HEK293 (cell line): ENCODE measurements at regions not wholly inside any gene's neighbourhood (a gene's known extent, or its start where the extent isn't known, plus 50 kb on each side); places are given as distances from the start of the nearest gene placed in this dataset.

Experiments used
- CTCF ChIA-PET: fragments of 350-600 bp; formaldehyde crosslinking; extraction: SDS; loops from one replicate; lab custom pipeline; 2021; ENCODE audit warnings: antibody characterized with exemption; lab: Yijun Ruan, JAX
- POLR2A ChIA-PET: fragments of 300-600 bp; formaldehyde crosslinking; extraction: SDS; loops from one replicate; lab custom pipeline; 2020; ENCODE audit warnings: antibody characterized with exemption, inconsistent platforms; lab: Yijun Ruan, JAX
- H3K27ac ChIP-seq: fragments of 200-500 bp; sonication (Bioruptor generic); 2 replicates; pipeline ENCODE4 v1.5.1; 2014; ENCODE audit warnings: low read depth, low read length, control low read depth, inconsistent platforms; ENCODE audit errors: extremely low read depth
- H3K36me3 ChIP-seq, 2 experiments: fragments of 200-500 bp in 1 of 2; sonication (Bioruptor generic) in 1 of 2; 1 replicate in 1 of 2; 2 replicates in 1 of 2; pipeline ENCODE4 v1.5.1; 2014 to 2017; ENCODE audit warnings: inconsistent platforms in 2 of 2, low read length in 2 of 2; ENCODE audit not compliant: control insufficient read depth in 2 of 2, insufficient read depth in 1 of 2
- H3K4me1 ChIP-seq: fragments of 200-500 bp; sonication (Bioruptor generic); 2 replicates; pipeline ENCODE4 v1.5.1; 2014; ENCODE audit warnings: mild to moderate bottlenecking, low read length, inconsistent platforms; ENCODE audit not compliant: control insufficient read depth, insufficient read depth
- H3K4me3 ChIP-seq: 2 replicates; pipeline ENCODE4 v1.5.1; 2011; ENCODE audit warnings: low read depth, mild to moderate bottlenecking, control low read depth, low read length, moderate library complexity
- H3K9me3 ChIP-seq: fragments of 200-500 bp; sonication (Bioruptor generic); 2 replicates; pipeline ENCODE4 v1.5.1; 2014; ENCODE audit warnings: low read depth, low read length, inconsistent platforms; ENCODE audit not compliant: control insufficient read depth, insufficient read depth
- ELK4 ChIP-seq: IDR thresholded peaks from 2 replicates; pipeline ENCODE4 v1.6.1; 2011; ENCODE audit warnings: mild to moderate bottlenecking, low read depth, low read length, borderline replicate concordance
- GFI1B ChIP-seq: fragments of 450-650 bp; formaldehyde crosslinking; IDR thresholded peaks from 2 replicates; pipeline ENCODE4 v1.5.1; 2016; ENCODE audit warnings: missing biosample characterization, missing genetic modification characterization
- PRDM2 ChIP-seq: fragments of 450-650 bp; formaldehyde crosslinking; IDR thresholded peaks from 2 replicates; pipeline ENCODE4 v1.5.1; 2016; ENCODE audit warnings: missing biosample characterization, missing genetic modification characterization, borderline replicate concordance
- PRDM6 ChIP-seq: fragments of 450-650 bp; formaldehyde crosslinking; IDR thresholded peaks from 2 replicates; pipeline ENCODE4 v1.5.1; 2017; ENCODE audit warnings: missing biosample characterization, missing genetic modification characterization
- SALL2 ChIP-seq: fragments of 450-650 bp; formaldehyde crosslinking; IDR thresholded peaks from 2 replicates; pipeline ENCODE4 v1.5.0; 2017; ENCODE audit warnings: missing biosample characterization, mild to moderate bottlenecking, missing genetic modification characterization, borderline replicate concordance
- ZBTB1 ChIP-seq: fragments of 450-650 bp; formaldehyde crosslinking; IDR thresholded peaks from 2 replicates; pipeline ENCODE4 v1.5.1; 2016; ENCODE audit warnings: missing biosample characterization, missing genetic modification characterization
- ZNF157 ChIP-seq: fragments of 450-650 bp; formaldehyde crosslinking; IDR thresholded peaks from 2 replicates; pipeline ENCODE4 v1.5.1; 2016; ENCODE audit warnings: missing biosample characterization, missing genetic modification characterization
- ZNF174 ChIP-seq: fragments of 450-650 bp; formaldehyde crosslinking; IDR thresholded peaks from 2 replicates; pipeline ENCODE4 v1.5.0; 2017; ENCODE audit warnings: missing biosample characterization, mild to moderate bottlenecking, missing genetic modification characterization
- ZNF221 ChIP-seq: fragments of 450-650 bp; formaldehyde crosslinking; IDR thresholded peaks from 2 replicates; pipeline ENCODE4 v1.5.1; 2017; ENCODE audit warnings: missing biosample characterization, missing genetic modification characterization, borderline replicate concordance
- ZNF239 ChIP-seq: fragments of 450-650 bp; formaldehyde crosslinking; IDR thresholded peaks from 2 replicates; pipeline ENCODE4 v1.5.1; 2016; ENCODE audit warnings: missing biosample characterization, missing genetic modification characterization
- ZNF473 ChIP-seq: fragments of 450-650 bp; formaldehyde crosslinking; IDR thresholded peaks from 2 replicates; pipeline ENCODE4 v1.5.1; 2017; ENCODE audit warnings: missing biosample characterization, missing genetic modification characterization
- ZNF488 ChIP-seq: fragments of 450-650 bp; formaldehyde crosslinking; IDR thresholded peaks from 2 replicates; pipeline ENCODE4 v1.5.1; 2016; ENCODE audit warnings: missing biosample characterization, missing genetic modification characterization
- ZNF530 ChIP-seq: fragments of 450-650 bp; formaldehyde crosslinking; IDR thresholded peaks from 2 replicates; pipeline ENCODE4 v1.5.1; 2016; ENCODE audit warnings: low read depth, missing biosample characterization, missing genetic modification characterization
- ZNF645 ChIP-seq: fragments of 450-650 bp; formaldehyde crosslinking; IDR thresholded peaks from 2 replicates; pipeline ENCODE4; 2016; ENCODE audit warnings: missing biosample characterization, missing genetic modification characterization
- ZNF664 ChIP-seq: fragments of 450-650 bp; formaldehyde crosslinking; IDR thresholded peaks from 2 replicates; pipeline ENCODE4 v1.5.1; 2016; ENCODE audit warnings: missing biosample characterization, missing genetic modification characterization
- ZNF677 ChIP-seq: fragments of 450-650 bp; IDR thresholded peaks from 2 replicates; pipeline ENCODE4 v1.5.0; 2018; ENCODE audit warnings: missing biosample characterization, mild to moderate bottlenecking, missing genetic modification characterization, moderate library complexity
- ZNF701 ChIP-seq: fragments of 450-650 bp; formaldehyde crosslinking; IDR thresholded peaks from 2 replicates; pipeline ENCODE4 v1.5.1; 2016; ENCODE audit warnings: missing biosample characterization, missing genetic modification characterization

- no peaks in the 10 kb centered on the region for H3K36me3 ChIP-seq
- CTCF ChIA-PET, result no interaction called here
- TF ChIP-seq ZNF174 (tag by site-specific recombination), result no peak
- TF ChIP-seq ZNF677 (tag by site-specific recombination), result no peak
- no peak for TF ChIP-seq ZNF701 (tag by site-specific recombination)
- TF ChIP-seq ZNF239 (tag by site-specific recombination), result no peak
- TF ChIP-seq PRDM2 (tag by site-specific recombination), result no peak
- no peak for TF ChIP-seq ZNF221 (tag by site-specific recombination)
- no peak for TF ChIP-seq ZNF664 (tag by site-specific recombination)
- no peak for TF ChIP-seq ZNF157 (tag by site-specific recombination)
- TF ChIP-seq ZNF645 (tag by site-specific recombination), result no peak
- TF ChIP-seq ZBTB1 (tag by site-specific recombination), result no peak
- no peak for TF ChIP-seq PRDM6 (tag by site-specific recombination)
- TF ChIP-seq ZNF530 (tag by site-specific recombination), result no peak
- no peak for TF ChIP-seq SALL2 (tag by site-specific recombination)
- no peak for TF ChIP-seq GFI1B (tag by site-specific recombination)
- no peak for TF ChIP-seq ZNF473
- no peak for TF ChIP-seq ZNF488
- no peak overlapping the region for H3K4me3 ChIP-seq
- H3K4me1 ChIP-seq, result no peaks in the 10 kb centered on the region
- H3K27ac ChIP-seq, result no peak overlapping the region
- POLR2A ChIA-PET, result no interaction called here
- no peaks in the 10 kb centered on the region for H3K9me3 ChIP-seq
These were observed 64.7 kb upstream of the PROK2 start for GRCh38 chr3:71849681-71850080.

- H3K27ac ChIP-seq, result no peak overlapping the region
- POLR2A ChIA-PET, result no interaction called here
- CTCF ChIA-PET, result interaction anchor here (0.7 kb wide), 1 partner anchor 12 kb away, joined by 3 read pairs; no protein-coding TSS in a partner anchor
These were observed 62.8 kb upstream of the PROK2 start for GRCh38 chr3:71847794-71848193.

More at GRCh38 chr3:71847794-71848193, 62.8 kb upstream of the PROK2 start:
- Histone ChIP-seq H3K4me1 (no peaks in the 10 kb centered on the region), H3K36me3 (no peaks in the 10 kb centered on the region; a peak in 1 of 3 replicates), H3K9me3 (no peaks in the 10 kb centered on the region), H3K4me3 (no peak overlapping the region)
- no peak for TF ChIP-seq ELK4
